Muscle of back (tissue), 3 donors: ENCODE measurements at regions not wholly inside any gene's neighbourhood (a gene's known extent, or its start where the extent isn't known, plus 50 kb on each side); places are given as distances from the start of the nearest gene placed in this dataset.
"Not testable (repeated sequence)": the region's sequence is repeated elsewhere in the genome, so short reads cannot be mapped to it uniquely, and the experiment has no call there.

ENCODE experiments used
- DNase-seq, 3 donors: peaks; one replicate each; pipeline versions ENCODE4 v3.0.0 to v3.0.0-alpha.2; 2013

GRCh38 chr6:134640229-134640628, 309.7 kb downstream of the ALDH8A1 start:
- no peak for DNase-seq

- no peak for DNase-seq
Measured at GRCh38 chr6:134637847-134638437, 312.0 kb downstream of the ALDH8A1 start.

- no peak for DNase-seq
Measured at GRCh38 chr6:134637282-134637681, 312.6 kb downstream of the ALDH8A1 start.

- peak in 2 of 3 donors; percentile 37 to 52 for DNase-seq
Measured at GRCh38 chr6:134636186-134636799, 313.6 kb downstream of the ALDH8A1 start.

GRCh38 chr6:134634966-134635365, 314.9 kb downstream of the ALDH8A1 start:
- no peak for DNase-seq

- no peak for DNase-seq
Measured at GRCh38 chr6:134634466-134634865, 315.4 kb downstream of the ALDH8A1 start.

GRCh38 chr6:134632982-134633940, 315.3 kb upstream of the SGK1 start:
- DNase-seq = not testable (repeated sequence)

- no peak for DNase-seq
Measured at GRCh38 chr6:134632024-134632423, 314.1 kb upstream of the SGK1 start.

GRCh38 chr6:134631398-134631924, 313.5 kb upstream of the SGK1 start:
- DNase-seq = no peak

GRCh38 chr6:134630508-134631121, 312.7 kb upstream of the SGK1 start:
- DNase-seq = no peak

- no peak for DNase-seq
Measured at GRCh38 chr6:134628154-134628553, 310.2 kb upstream of the SGK1 start.

- no peak for DNase-seq
Measured at GRCh38 chr6:134627707-134628106, 309.8 kb upstream of the SGK1 start.

- no peak for DNase-seq
Measured at GRCh38 chr6:134626589-134626988, 308.7 kb upstream of the SGK1 start.

GRCh38 chr6:134626086-134626485, 308.2 kb upstream of the SGK1 start:
- no peak for DNase-seq

GRCh38 chr6:134624781-134625180, 306.9 kb upstream of the SGK1 start:
- no peak for DNase-seq

GRCh38 chr6:134623401-134623800, 305.5 kb upstream of the SGK1 start:
- DNase-seq = no peak

- DNase-seq = no peak
Measured at GRCh38 chr6:134622382-134623173, 304.7 kb upstream of the SGK1 start.

GRCh38 chr6:134621858-134622257, 303.9 kb upstream of the SGK1 start:
- no peak for DNase-seq

- DNase-seq = no peak
Measured at GRCh38 chr6:134619789-134620188, 301.9 kb upstream of the SGK1 start.

- DNase-seq = no peak
Measured at GRCh38 chr6:134619077-134619476, 301.2 kb upstream of the SGK1 start.
